Tibial artery (tissue), 4 donors: ENCODE measurements at regions not wholly inside any gene's neighbourhood (a gene's known extent, or its start where the extent isn't known, plus 50 kb on each side); places are given as distances from the start of the nearest gene placed in this dataset.

Source experiments
- DNase-seq, 2 donors: peaks; one replicate each; pipeline ENCODE4 v3.0.0-alpha.2; 2019
- H3K27ac ChIP-seq, 2 donors: fragments of 200-600 bp; sonication (generic) in 1 of 2; 1 replicate in 1 of 2; 2 replicates in 1 of 2; pipeline ENCODE4 v1.5.1; 2018 to 2019; ENCODE audit warnings: mild to moderate bottlenecking in 1 of 2
- H3K27me3 ChIP-seq, 2 donors: fragments of 200-600 bp; sonication (generic) in 1 of 2; one replicate each; pipeline versions ENCODE4 v1.5.1 to v1.6.0; 2016 to 2019
- H3K36me3 ChIP-seq, 3 donors: fragments of 200-600 bp; sonication (generic) in 2 of 3; one replicate each; pipeline ENCODE4 v1.5.1; 2016 to 2019; ENCODE audit warnings: mild to moderate bottlenecking in 2 of 3
- H3K4me1 ChIP-seq, 4 donors: fragments of 200-600 bp; sonication (generic) in 2 of 4; 1 replicate in 3 of 4; 2 replicates in 1 of 4; pipeline ENCODE4 v1.5.1; 2016 to 2019
- H3K4me3 ChIP-seq, 2 donors: fragments of 200-600 bp; sonication (generic) in 1 of 2; 1 replicate in 1 of 2; 2 replicates in 1 of 2; pipeline ENCODE4 v1.5.1; 2018 to 2019; ENCODE audit warnings: mild to moderate bottlenecking in 2 of 2
- H3K9me3 ChIP-seq, 3 donors: fragments of 200-600 bp; sonication (generic) in 1 of 3; one replicate each; pipeline ENCODE4 v1.5.1; 2016 to 2019
- intact Hi-C: fragments of 100-400 bp; cut with DNase I; formaldehyde crosslinking; loops from one replicate; pipeline ENCODE4 v1.15.0; 2023; ENCODE audit warnings: low total_unique reads
- TF ChIP-seq, protein P1 (sequence below), 2 experiments: fragments of 200-600 bp in 1 of 2; fragments of 450-650 bp in 1 of 2; IDR thresholded peaks; one replicate each; pipeline ENCODE4 v1.5.1; 2017 to 2019; ENCODE audit warnings: antibody characterized with exemption in 2 of 2, mild to moderate bottlenecking in 1 of 2, moderate library complexity in 1 of 2

- intact Hi-C loops: no loop called here
- no peaks in the 10 kb centered on the region for H3K4me1 ChIP-seq
- TF ChIP-seq, protein P1, sequence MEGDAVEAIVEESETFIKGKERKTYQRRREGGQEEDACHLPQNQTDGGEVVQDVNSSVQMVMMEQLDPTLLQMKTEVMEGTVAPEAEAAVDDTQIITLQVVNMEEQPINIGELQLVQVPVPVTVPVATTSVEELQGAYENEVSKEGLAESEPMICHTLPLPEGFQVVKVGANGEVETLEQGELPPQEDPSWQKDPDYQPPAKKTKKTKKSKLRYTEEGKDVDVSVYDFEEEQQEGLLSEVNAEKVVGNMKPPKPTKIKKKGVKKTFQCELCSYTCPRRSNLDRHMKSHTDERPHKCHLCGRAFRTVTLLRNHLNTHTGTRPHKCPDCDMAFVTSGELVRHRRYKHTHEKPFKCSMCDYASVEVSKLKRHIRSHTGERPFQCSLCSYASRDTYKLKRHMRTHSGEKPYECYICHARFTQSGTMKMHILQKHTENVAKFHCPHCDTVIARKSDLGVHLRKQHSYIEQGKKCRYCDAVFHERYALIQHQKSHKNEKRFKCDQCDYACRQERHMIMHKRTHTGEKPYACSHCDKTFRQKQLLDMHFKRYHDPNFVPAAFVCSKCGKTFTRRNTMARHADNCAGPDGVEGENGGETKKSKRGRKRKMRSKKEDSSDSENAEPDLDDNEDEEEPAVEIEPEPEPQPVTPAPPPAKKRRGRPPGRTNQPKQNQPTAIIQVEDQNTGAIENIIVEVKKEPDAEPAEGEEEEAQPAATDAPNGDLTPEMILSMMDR (IDR thresholded peaks at IDR 0.05): no peak
- no peak for DNase-seq
- no peaks in the 10 kb centered on the region for H3K36me3 ChIP-seq
- H3K4me3 ChIP-seq: no peak overlapping the region
- H3K27me3 ChIP-seq: no peaks in the 10 kb centered on the region
- no peak overlapping the region for H3K27ac ChIP-seq
- H3K9me3 ChIP-seq: no peaks in the 10 kb centered on the region
These were observed 405.4 kb downstream of the IRX1 start for GRCh38 chr5:4001004-4001403.

DNA sequence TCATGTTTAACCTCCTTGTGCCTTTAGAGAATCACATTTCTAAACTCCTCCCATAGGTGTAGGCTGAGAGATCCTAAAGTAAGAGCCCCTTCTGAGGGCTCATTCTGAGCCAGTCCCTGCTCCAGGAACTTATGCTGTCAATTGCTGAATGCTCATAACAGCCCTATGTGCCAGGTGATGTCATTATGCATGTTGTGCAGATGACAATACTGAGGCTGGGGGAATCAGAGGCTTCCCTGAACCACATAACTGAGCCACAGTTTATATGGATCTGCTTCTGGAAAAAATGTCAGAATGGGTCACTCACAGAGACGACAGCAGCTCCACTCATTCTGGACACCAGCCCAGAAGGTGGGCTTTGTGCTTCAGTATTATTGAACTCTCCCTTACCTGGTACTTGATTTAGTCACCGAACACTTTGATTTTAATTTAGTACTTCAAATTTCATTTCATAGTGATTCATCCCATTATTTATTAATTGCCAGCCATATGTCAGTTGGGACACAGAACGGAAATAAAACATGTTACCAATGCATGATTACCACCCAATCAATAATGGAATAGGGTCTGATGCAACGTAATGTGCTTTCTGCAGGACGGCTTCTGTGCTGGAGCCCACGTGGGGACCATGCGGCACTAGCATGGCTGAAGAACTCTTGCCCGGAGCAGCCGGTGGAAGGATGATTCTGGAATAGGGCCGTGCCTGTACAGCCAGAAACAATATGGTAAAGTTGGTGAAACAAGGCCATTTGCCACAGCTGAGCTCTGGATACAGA lies 406.3 kb downstream of the IRX1 start:
- H3K36me3 ChIP-seq: no peaks in the 10 kb centered on the region
- no peaks in the 10 kb centered on the region for H3K4me1 ChIP-seq
- no peak overlapping the region for H3K4me3 ChIP-seq
- H3K9me3 ChIP-seq: no peaks in the 10 kb centered on the region
- no peaks in the 10 kb centered on the region for H3K27me3 ChIP-seq
- no peak for DNase-seq
- no peak overlapping the region for H3K27ac ChIP-seq
- intact Hi-C loops: no loop called here
- TF ChIP-seq, protein P1 (IDR thresholded peaks at IDR 0.05): no peak

DNA sequence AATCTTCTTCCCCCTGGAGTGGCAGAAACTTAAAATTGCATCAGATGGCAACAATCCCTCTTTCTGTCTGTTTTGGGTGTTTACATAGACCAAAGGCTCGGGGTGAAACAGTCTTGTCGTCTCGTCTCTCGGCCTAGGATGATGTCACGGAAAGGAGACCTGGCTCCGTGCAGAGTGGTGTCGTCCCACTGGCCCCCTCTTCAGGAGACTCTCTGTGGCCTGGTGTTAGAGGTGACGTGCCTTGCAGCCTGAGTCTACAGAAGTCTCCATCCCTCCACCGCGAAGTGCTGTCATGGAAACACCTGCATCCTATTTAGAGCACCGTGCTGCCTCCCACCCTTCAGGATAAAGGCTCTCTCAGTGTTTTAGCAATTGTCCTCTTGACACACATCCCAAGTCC lies 409.7 kb downstream of the IRX1 start:
- H3K27me3 ChIP-seq: no peaks in the 10 kb centered on the region
- no peak for DNase-seq
- TF ChIP-seq, protein P1 (IDR thresholded peaks at IDR 0.05): no peak
- no peak overlapping the region for H3K4me3 ChIP-seq
- no peaks in the 10 kb centered on the region for H3K9me3 ChIP-seq
- H3K36me3 ChIP-seq: no peaks in the 10 kb centered on the region
- H3K4me1 ChIP-seq: no peaks in the 10 kb centered on the region
- intact Hi-C loops: no loop called here
- H3K27ac ChIP-seq: no peak overlapping the region

GRCh38 chr5:4007001-4007400 lies 411.4 kb downstream of the IRX1 start:
- intact Hi-C loops: no loop called here
- Histone ChIP-seq H3K4me3 (no peak overlapping the region), H3K36me3 (no peaks in the 10 kb centered on the region), H3K4me1 (peaks cover 0 to 6% (median 0%) of the 10 kb centered on the region in 4 donors), H3K27ac (no peak overlapping the region), H3K27me3 (no peaks in the 10 kb centered on the region), H3K9me3 (no peaks in the 10 kb centered on the region)
- no peak for DNase-seq
- TF ChIP-seq, protein P1 (IDR thresholded peaks at IDR 0.05): no peak

DNA sequence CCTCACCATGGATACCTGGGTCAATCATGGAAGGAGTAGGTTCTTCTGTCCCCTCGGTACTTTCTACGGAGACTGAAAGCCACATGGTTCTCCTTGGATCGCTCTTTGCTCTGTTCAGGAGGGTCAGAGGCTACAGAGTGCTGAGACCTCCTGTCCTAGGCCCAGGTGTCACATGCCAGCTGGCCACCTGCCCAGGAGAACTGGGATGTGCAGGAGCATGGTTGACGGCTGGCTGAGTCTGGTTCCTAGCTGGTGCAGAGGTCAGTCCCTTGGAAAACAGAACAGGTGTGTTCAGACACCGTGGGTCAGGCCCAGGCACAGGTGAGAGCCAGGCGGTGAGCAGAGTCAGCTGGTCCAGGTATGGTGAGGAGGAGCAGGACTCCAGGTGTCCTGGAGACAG lies 416.3 kb downstream of the IRX1 start:
- Histone ChIP-seq H3K27me3 (no peaks in the 10 kb centered on the region), H3K4me1 (peaks cover 0 to 10% (median 0%) of the 10 kb centered on the region in 4 donors), H3K4me3 (no peak overlapping the region), H3K9me3 (no peaks in the 10 kb centered on the region), H3K36me3 (no peaks in the 10 kb centered on the region), H3K27ac (no peak overlapping the region)
- intact Hi-C loops: no loop called here
- DNase-seq: no peak
- TF ChIP-seq, protein P1 (IDR thresholded peaks at IDR 0.05): no peak
